ENCODE measurements at regions not wholly inside any gene's neighbourhood (a gene's known extent, or its start where the extent isn't known, plus 50 kb on each side); places are given as distances from the start of the nearest gene placed in this dataset.

- H3K27ac ChIP-seq (ENCODE audit: low read length), result no peak overlapping the region
- TF ChIP-seq EZH2phosphoT487 (IDR thresholded peaks at IDR 0.05; ENCODE audit: low read depth), result no peak
- no peak for TF ChIP-seq CTCF (IDR thresholded peaks at IDR 0.05; ENCODE audit: low read depth, low read length)
- H3K9ac ChIP-seq (ENCODE audit: low read length), result no peak overlapping the region
- H3K27me3 ChIP-seq (ENCODE audit: low read depth, low read length), result no peaks in the 10 kb centered on the region
- H3K4me3 ChIP-seq (ENCODE audit: low read length), result no peak overlapping the region
- H3K9me3 ChIP-seq (ENCODE audit: insufficient read depth, low read length), result no peaks in the 10 kb centered on the region
- no peaks in the 10 kb centered on the region for H4K20me1 ChIP-seq (ENCODE audit: insufficient read depth, low read length)
- H3K4me1 ChIP-seq (ENCODE audit: low read length), result no peaks in the 10 kb centered on the region
- H2AFZ ChIP-seq (ENCODE audit: low read depth, low read length), result no peak overlapping the region
- no peaks in the 10 kb centered on the region for H3K79me2 ChIP-seq (ENCODE audit: low read length)
- no peaks in the 10 kb centered on the region for H3K36me3 ChIP-seq (replicated peaks; ENCODE audit: low read depth, low read length)
- H3K4me2 ChIP-seq (ENCODE audit: low read length), result no peak overlapping the region
Observed at GRCh38 chr2:5387406-5387805, 304.8 kb upstream of the SOX11 start.

- H3K27ac ChIP-seq (ENCODE audit: low read length), result no peak overlapping the region
- TF ChIP-seq CTCF (IDR thresholded peaks at IDR 0.05; ENCODE audit: low read depth, low read length) (no peak), EZH2phosphoT487 (IDR thresholded peaks at IDR 0.05; ENCODE audit: low read depth) (no peak)
- no peaks in the 10 kb centered on the region for H4K20me1 ChIP-seq (ENCODE audit: insufficient read depth, low read length)
- no peak overlapping the region for H3K4me2 ChIP-seq (ENCODE audit: low read length)
- H3K36me3 ChIP-seq (replicated peaks; ENCODE audit: low read depth, low read length), result no peaks in the 10 kb centered on the region
- no peak overlapping the region for H3K9ac ChIP-seq (ENCODE audit: low read length)
- no peaks in the 10 kb centered on the region for H3K27me3 ChIP-seq (ENCODE audit: low read depth, low read length)
- no peak overlapping the region for H2AFZ ChIP-seq (ENCODE audit: low read depth, low read length)
- H3K4me1 ChIP-seq (ENCODE audit: low read length), result no peaks in the 10 kb centered on the region
- H3K4me3 ChIP-seq (ENCODE audit: low read length), result no peak overlapping the region
- no peaks in the 10 kb centered on the region for H3K9me3 ChIP-seq (ENCODE audit: insufficient read depth, low read length)
- no peaks in the 10 kb centered on the region for H3K79me2 ChIP-seq (ENCODE audit: low read length)
Observed at GRCh38 chr2:5389740-5390139, 302.4 kb upstream of the SOX11 start.

GRCh38 chr2:5391362-5391761, 300.8 kb upstream of the SOX11 start:
- Histone ChIP-seq H4K20me1 (ENCODE audit: insufficient read depth, low read length) (no peaks in the 10 kb centered on the region), H3K4me1 (ENCODE audit: low read length) (no peaks in the 10 kb centered on the region), H2AFZ (ENCODE audit: low read depth, low read length) (no peak overlapping the region), H3K36me3 (replicated peaks; ENCODE audit: low read depth, low read length) (no peaks in the 10 kb centered on the region), H3K4me2 (ENCODE audit: low read length) (no peak overlapping the region), H3K27ac (ENCODE audit: low read length) (no peak overlapping the region), H3K4me3 (ENCODE audit: low read length) (no peak overlapping the region), H3K27me3 (ENCODE audit: low read depth, low read length) (no peaks in the 10 kb centered on the region), H3K9ac (ENCODE audit: low read length) (no peak overlapping the region), H3K9me3 (ENCODE audit: insufficient read depth, low read length) (no peaks in the 10 kb centered on the region), H3K79me2 (ENCODE audit: low read length) (no peaks in the 10 kb centered on the region)
- TF ChIP-seq EZH2phosphoT487 (IDR thresholded peaks at IDR 0.05; ENCODE audit: low read depth), result no peak
- no peak for TF ChIP-seq CTCF (IDR thresholded peaks at IDR 0.05; ENCODE audit: low read depth, low read length)

GRCh38 chr2:5392658-5393057, 299.5 kb upstream of the SOX11 start:
- Histone ChIP-seq H4K20me1 (ENCODE audit: insufficient read depth, low read length) (no peaks in the 10 kb centered on the region), H3K4me1 (ENCODE audit: low read length) (no peaks in the 10 kb centered on the region), H3K79me2 (ENCODE audit: low read length) (no peaks in the 10 kb centered on the region), H3K36me3 (replicated peaks; ENCODE audit: low read depth, low read length) (no peaks in the 10 kb centered on the region), H3K27ac (ENCODE audit: low read length) (no peak overlapping the region), H3K9me3 (ENCODE audit: insufficient read depth, low read length) (no peaks in the 10 kb centered on the region), H3K4me3 (ENCODE audit: low read length) (no peak overlapping the region), H3K27me3 (ENCODE audit: low read depth, low read length) (no peaks in the 10 kb centered on the region), H3K4me2 (ENCODE audit: low read length) (no peak overlapping the region), H2AFZ (ENCODE audit: low read depth, low read length) (no peak overlapping the region), H3K9ac (ENCODE audit: low read length) (no peak overlapping the region)
- TF ChIP-seq CTCF (IDR thresholded peaks at IDR 0.05; ENCODE audit: low read depth, low read length) (no peak), EZH2phosphoT487 (IDR thresholded peaks at IDR 0.05; ENCODE audit: low read depth) (no peak)

Data from OCI-LY3 (cell line).